ENCODE measurements at regions not wholly inside any gene's neighbourhood (a gene's known extent, or its start where the extent isn't known, plus 50 kb on each side); places are given as distances from the start of the nearest gene placed in this dataset.
"Not testable (repeated sequence)": the region's sequence is repeated elsewhere in the genome, so short reads cannot be mapped to it uniquely, and the experiment has no call there.

DNA sequence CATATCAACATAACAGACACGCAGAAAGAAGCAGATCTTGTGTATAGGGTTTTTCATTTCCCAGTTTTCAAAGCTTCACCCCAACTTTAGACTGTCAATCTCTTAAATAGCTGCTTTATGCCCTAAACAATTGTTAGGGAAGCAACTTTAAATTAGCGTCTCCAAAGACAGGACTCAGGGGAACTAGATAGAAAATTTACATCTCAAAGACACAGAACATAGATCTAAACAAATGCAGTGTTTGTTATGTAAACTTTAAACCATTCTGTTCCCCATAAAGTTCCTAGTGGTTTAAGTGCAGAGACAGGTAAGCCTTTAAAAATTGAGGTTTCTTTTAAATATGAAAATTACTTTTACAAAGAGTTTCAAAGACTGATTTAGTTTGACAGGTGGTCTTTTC is 379.2 kb upstream of the GHITM start:
- Mint-ChIP-seq H3K9me3 (ENCODE audit: unreplicated experiment) (peaks cover 14% of the 10 kb centered on the region), H3K27ac (ENCODE audit: unreplicated experiment) (no peak overlapping the region), H3K36me3 (ENCODE audit: unreplicated experiment) (peaks cover 2% of the 10 kb centered on the region), H3K4me3 (ENCODE audit: unreplicated experiment) (no peak overlapping the region), H3K4me1 (ENCODE audit: unreplicated experiment) (peaks cover 2% of the 10 kb centered on the region), H3K27me3 (ENCODE audit: unreplicated experiment) (peaks cover 8% of the 10 kb centered on the region)
- DNase-seq (ENCODE audit: extremely low spot score, unreplicated experiment): no peak
- TF ChIP-seq, protein P1, sequence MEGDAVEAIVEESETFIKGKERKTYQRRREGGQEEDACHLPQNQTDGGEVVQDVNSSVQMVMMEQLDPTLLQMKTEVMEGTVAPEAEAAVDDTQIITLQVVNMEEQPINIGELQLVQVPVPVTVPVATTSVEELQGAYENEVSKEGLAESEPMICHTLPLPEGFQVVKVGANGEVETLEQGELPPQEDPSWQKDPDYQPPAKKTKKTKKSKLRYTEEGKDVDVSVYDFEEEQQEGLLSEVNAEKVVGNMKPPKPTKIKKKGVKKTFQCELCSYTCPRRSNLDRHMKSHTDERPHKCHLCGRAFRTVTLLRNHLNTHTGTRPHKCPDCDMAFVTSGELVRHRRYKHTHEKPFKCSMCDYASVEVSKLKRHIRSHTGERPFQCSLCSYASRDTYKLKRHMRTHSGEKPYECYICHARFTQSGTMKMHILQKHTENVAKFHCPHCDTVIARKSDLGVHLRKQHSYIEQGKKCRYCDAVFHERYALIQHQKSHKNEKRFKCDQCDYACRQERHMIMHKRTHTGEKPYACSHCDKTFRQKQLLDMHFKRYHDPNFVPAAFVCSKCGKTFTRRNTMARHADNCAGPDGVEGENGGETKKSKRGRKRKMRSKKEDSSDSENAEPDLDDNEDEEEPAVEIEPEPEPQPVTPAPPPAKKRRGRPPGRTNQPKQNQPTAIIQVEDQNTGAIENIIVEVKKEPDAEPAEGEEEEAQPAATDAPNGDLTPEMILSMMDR (IDR thresholded peaks at IDR 0.05): no peak

DNA sequence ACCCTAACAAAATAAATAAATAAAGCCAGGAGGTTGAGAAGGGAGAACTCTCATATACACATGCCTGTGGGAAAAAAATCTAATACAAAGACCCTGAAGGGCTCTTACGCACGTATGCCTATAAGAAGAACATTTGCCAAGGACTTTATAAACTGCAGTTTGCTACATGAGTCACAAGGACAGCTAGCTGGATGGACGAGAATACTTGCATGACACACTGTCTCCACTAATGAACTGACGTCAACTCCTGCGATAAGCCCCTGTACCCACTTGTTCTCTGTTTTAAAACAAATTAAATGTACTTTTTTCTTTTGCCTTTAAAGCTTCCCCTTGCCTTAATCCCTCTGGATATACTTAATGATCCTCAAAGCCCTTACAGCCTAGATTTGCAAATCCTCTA is 374.6 kb upstream of the GHITM start:
- peaks cover under 1% of the 10 kb centered on the region for H3K9me3 Mint-ChIP-seq (ENCODE audit: unreplicated experiment)
- TF ChIP-seq, protein P1 (IDR thresholded peaks at IDR 0.05): no peak
- no peak overlapping the region for H3K4me3 Mint-ChIP-seq (ENCODE audit: unreplicated experiment)
- no peaks in the 10 kb centered on the region for H3K36me3 Mint-ChIP-seq (ENCODE audit: unreplicated experiment)
- H3K4me1 Mint-ChIP-seq (ENCODE audit: unreplicated experiment): no peaks in the 10 kb centered on the region
- H3K27ac Mint-ChIP-seq (ENCODE audit: unreplicated experiment): no peak overlapping the region
- peaks cover under 1% of the 10 kb centered on the region for H3K27me3 Mint-ChIP-seq (ENCODE audit: unreplicated experiment)
- no peak for DNase-seq (ENCODE audit: extremely low spot score, unreplicated experiment)

DNA sequence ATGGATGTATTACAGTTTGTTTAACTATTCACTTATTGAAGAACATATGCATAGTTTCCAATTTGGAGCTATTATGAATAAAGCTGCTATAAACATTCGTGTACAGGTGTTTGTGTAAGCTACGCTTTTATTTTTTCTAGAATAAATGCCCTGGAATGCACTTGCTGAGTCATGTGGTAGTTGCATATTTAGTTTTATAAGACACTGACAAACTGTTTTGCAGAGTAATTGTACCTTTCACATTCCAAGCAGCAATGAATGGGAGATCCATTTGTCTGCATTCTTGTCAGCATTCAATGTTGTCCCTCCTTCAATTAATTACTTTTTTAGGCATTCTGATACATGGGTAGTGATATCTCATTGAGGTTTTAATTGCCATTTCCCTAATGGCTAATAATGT is 373.6 kb upstream of the GHITM start:
- H3K27ac Mint-ChIP-seq (ENCODE audit: unreplicated experiment): no peak overlapping the region
- no peak for DNase-seq (ENCODE audit: extremely low spot score, unreplicated experiment)

DNA sequence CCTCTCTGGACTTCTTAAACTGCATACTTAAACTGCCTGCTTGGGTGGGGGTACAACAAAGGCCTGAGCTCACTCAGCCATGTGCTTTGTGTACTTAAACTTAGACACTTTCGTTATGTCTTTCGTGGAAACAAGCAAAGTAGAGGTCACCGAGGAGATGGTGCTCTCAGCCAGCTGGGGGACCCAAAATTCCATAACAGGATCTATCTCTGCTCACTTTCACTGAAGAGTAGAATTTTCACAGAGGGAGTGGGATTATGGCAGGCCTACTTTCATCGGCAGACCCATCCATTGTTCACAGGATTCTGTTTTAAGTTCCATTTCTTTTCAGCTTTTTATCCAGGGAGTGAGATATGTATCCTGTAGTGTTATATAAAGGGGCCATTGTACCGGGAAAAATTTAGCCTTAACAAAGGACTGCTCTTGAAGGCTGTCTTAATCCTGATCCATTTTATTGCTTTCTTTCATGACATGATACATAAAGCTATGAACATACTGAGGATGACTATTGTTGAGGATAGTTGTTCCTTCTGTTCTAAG is 370.0 kb upstream of the GHITM start:
- H3K4me1 Mint-ChIP-seq (ENCODE audit: unreplicated experiment): no peaks in the 10 kb centered on the region
- DNase-seq (ENCODE audit: extremely low spot score, unreplicated experiment): no peak
- H3K27me3 Mint-ChIP-seq (ENCODE audit: unreplicated experiment): no peaks in the 10 kb centered on the region
- peaks cover 4% of the 10 kb centered on the region for H3K9me3 Mint-ChIP-seq (ENCODE audit: unreplicated experiment)
- no peaks in the 10 kb centered on the region for H3K36me3 Mint-ChIP-seq (ENCODE audit: unreplicated experiment)
- TF ChIP-seq, protein P1 (IDR thresholded peaks at IDR 0.05): no peak
- no peak overlapping the region for H3K4me3 Mint-ChIP-seq (ENCODE audit: unreplicated experiment)
- H3K27ac Mint-ChIP-seq (ENCODE audit: unreplicated experiment): no peak overlapping the region

More for the DNA sequence above, 373.6 kb upstream of the GHITM start:
- Mint-ChIP-seq H3K4me1 (ENCODE audit: unreplicated experiment) (no peaks in the 10 kb centered on the region), H3K9me3 (ENCODE audit: unreplicated experiment) (no peaks in the 10 kb centered on the region), H3K27me3 (ENCODE audit: unreplicated experiment) (no peaks in the 10 kb centered on the region), H3K4me3 (ENCODE audit: unreplicated experiment) (no peak overlapping the region), H3K36me3 (ENCODE audit: unreplicated experiment) (no peaks in the 10 kb centered on the region)
- TF ChIP-seq, protein P1 (IDR thresholded peaks at IDR 0.05): no peak

DNA sequence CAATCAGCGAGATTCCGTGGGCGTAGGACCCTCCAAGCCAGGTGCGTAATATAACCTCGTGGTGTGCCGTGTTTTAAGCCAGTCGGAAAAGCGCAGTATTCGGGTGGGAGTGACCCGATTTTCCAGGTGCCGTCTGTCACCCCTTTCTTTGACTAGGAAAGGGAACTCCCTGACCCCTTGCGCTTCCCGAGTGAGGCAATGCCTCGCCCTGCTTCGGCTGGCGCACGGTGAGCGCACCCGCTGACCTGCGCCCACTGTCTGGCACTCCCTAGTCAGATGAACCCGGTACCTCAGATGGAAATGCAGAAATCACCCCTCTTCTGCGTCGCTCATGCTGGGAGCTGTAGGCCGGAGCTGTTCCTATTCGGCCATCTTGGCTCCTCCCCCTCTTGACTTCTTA is 352.6 kb upstream of the GHITM start:
- not testable (repeated sequence) for H3K36me3 Mint-ChIP-seq (ENCODE audit: unreplicated experiment); H3K4me3 Mint-ChIP-seq (ENCODE audit: unreplicated experiment); H3K27ac Mint-ChIP-seq (ENCODE audit: unreplicated experiment)

DNA sequence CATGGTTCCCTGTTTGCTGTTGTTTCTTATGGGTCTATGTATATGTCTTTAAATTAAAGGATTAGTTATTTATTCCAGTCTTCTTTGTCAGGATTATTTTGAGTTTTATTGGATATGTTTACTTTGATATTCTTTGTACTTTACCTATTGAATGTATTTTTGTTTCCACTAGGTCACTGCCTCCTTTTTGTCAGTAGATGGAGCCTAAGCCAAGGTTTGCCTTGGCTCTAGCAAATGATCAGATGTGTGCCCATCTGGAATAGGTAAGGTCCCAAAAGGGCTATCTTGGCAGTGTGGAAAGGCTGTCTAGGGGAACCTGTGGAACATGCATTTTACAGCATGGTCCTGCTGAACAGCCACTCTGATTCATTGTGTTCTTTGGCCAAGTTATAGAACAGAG is 337.3 kb upstream of the GHITM start:
- Mint-ChIP-seq H3K27ac (ENCODE audit: unreplicated experiment) (no peak overlapping the region), H3K9me3 (ENCODE audit: unreplicated experiment) (peaks cover 22% of the 10 kb centered on the region), H3K36me3 (ENCODE audit: unreplicated experiment) (no peaks in the 10 kb centered on the region), H3K27me3 (ENCODE audit: unreplicated experiment) (no peaks in the 10 kb centered on the region), H3K4me1 (ENCODE audit: unreplicated experiment) (no peaks in the 10 kb centered on the region), H3K4me3 (ENCODE audit: unreplicated experiment) (no peak overlapping the region)
- no peak for DNase-seq (ENCODE audit: extremely low spot score, unreplicated experiment)
- TF ChIP-seq, protein P1 (IDR thresholded peaks at IDR 0.05): no peak

More for the DNA sequence above, 352.6 kb upstream of the GHITM start:
- not testable (repeated sequence) for H3K27me3 Mint-ChIP-seq (ENCODE audit: unreplicated experiment); DNase-seq (ENCODE audit: extremely low spot score, unreplicated experiment); H3K4me1 Mint-ChIP-seq (ENCODE audit: unreplicated experiment)
- H3K9me3 Mint-ChIP-seq (ENCODE audit: unreplicated experiment): peaks cover 20% of the 10 kb centered on the region

Data from osteocyte (in vitro differentiated cells).